H9 (cell line): ENCODE measurements at regions not wholly inside any gene's neighbourhood (a gene's known extent, or its start where the extent isn't known, plus 50 kb on each side); places are given as distances from the start of the nearest gene placed in this dataset.
A peak's percentile ranks its signal among the peaks of the same experiment; 100 is the strongest.

Experiments
- DNase-seq: peaks from one replicate; pipeline ENCODE4 v3.0.0-alpha.2; 2017
- H2AFZ ChIP-seq: one replicate; pipeline ENCODE4 v1.6.1; 2013; ENCODE audit warnings: mild to moderate bottlenecking, low read length, control low read depth, moderate library complexity
- H2AK5ac ChIP-seq: 2 replicates; pipeline ENCODE4 v1.6.1; 2013; ENCODE audit warnings: low read length, control low read depth, mixed read lengths; ENCODE audit not compliant: insufficient read length
- H2BK120ac ChIP-seq: one replicate; pipeline ENCODE4 v1.6.1; 2013; ENCODE audit warnings: low read depth, mild to moderate bottlenecking, low read length, control low read depth, inconsistent platforms; ENCODE audit not compliant: poor library complexity, severe bottlenecking
- H2BK12ac ChIP-seq: 2 replicates; pipeline ENCODE4 v1.6.1; 2013; ENCODE audit warnings: low read length, control low read depth, mixed read lengths, low read depth; ENCODE audit not compliant: insufficient read length
- H2BK15ac ChIP-seq: 2 replicates; pipeline ENCODE4 v1.6.1; 2013; ENCODE audit warnings: low read depth, low read length, control low read depth
- H2BK20ac ChIP-seq: one replicate; pipeline ENCODE4 v1.6.1; 2013; ENCODE audit warnings: low read depth, mild to moderate bottlenecking, low read length, control low read depth, inconsistent platforms; ENCODE audit not compliant: poor library complexity, severe bottlenecking
- H2BK5ac ChIP-seq: 2 replicates; pipeline ENCODE4 v1.6.1; 2013; ENCODE audit warnings: low read length, control low read depth, mixed read lengths; ENCODE audit not compliant: insufficient read length
- H3K14ac ChIP-seq: 2 replicates; pipeline ENCODE4 v1.6.1; 2013; ENCODE audit warnings: low read length, control low read depth; ENCODE audit not compliant: insufficient read depth
- H3K18ac ChIP-seq: 2 replicates; pipeline ENCODE4 v1.6.1; 2013; ENCODE audit warnings: low read depth, mild to moderate bottlenecking, mixed read lengths, low read length, control low read depth; ENCODE audit not compliant: insufficient read length
- H3K23ac ChIP-seq: 2 replicates; pipeline ENCODE4 v1.6.1; 2013; ENCODE audit warnings: low read length, control low read depth, mixed read lengths, low read depth; ENCODE audit not compliant: insufficient read length
- H3K23me2 ChIP-seq: 2 replicates; pipeline ENCODE4 v1.6.1; 2013; ENCODE audit warnings: low read depth, mild to moderate bottlenecking, mixed read lengths, low read length, control low read depth; ENCODE audit not compliant: insufficient read length, poor library complexity, severe bottlenecking
- H3K27ac ChIP-seq: 2 replicates; pipeline ENCODE4 v1.5.1; 2013; ENCODE audit warnings: low read length, control low read depth, mixed read lengths, low read depth; ENCODE audit not compliant: insufficient read length
- H3K27me3 ChIP-seq: 2 replicates; pipeline ENCODE4 v1.6.1; 2013; ENCODE audit warnings: low read length, control low read depth, inconsistent platforms; ENCODE audit not compliant: insufficient read depth
- H3K4ac ChIP-seq: 2 replicates; pipeline ENCODE4 v1.6.1; 2013; ENCODE audit warnings: low read depth, mild to moderate bottlenecking, control low read depth, inconsistent platforms, low read length, moderate library complexity
- H3K4me1 ChIP-seq: 2 replicates; pipeline ENCODE4 v1.6.1; 2013; ENCODE audit warnings: low read length, control low read depth, inconsistent platforms; ENCODE audit not compliant: insufficient read depth
- H3K4me2 ChIP-seq: 2 replicates; pipeline ENCODE4 v1.6.1; 2013; ENCODE audit warnings: low read length, control low read depth, mixed read lengths; ENCODE audit not compliant: insufficient read length, insufficient read depth
- H3K56ac ChIP-seq: 2 replicates; pipeline ENCODE4 v1.6.1; 2013; ENCODE audit warnings: low read depth, mild to moderate bottlenecking, mixed read lengths, low read length, control low read depth; ENCODE audit not compliant: insufficient read length
- H3K79me1 ChIP-seq: 2 replicates; pipeline ENCODE4 v1.6.1; 2013; ENCODE audit warnings: low read depth, mild to moderate bottlenecking, moderate library complexity, low read length, control low read depth, inconsistent platforms; ENCODE audit not compliant: insufficient read depth, poor library complexity, severe bottlenecking
- H3K79me2 ChIP-seq: 2 replicates; pipeline ENCODE4 v1.6.1; 2013; ENCODE audit warnings: low read length, control low read depth, inconsistent platforms; ENCODE audit not compliant: insufficient read depth
- H3K9ac ChIP-seq: 2 replicates; pipeline ENCODE4 v1.6.1; 2013; ENCODE audit warnings: low read length, control low read depth, mixed read lengths; ENCODE audit not compliant: insufficient read length; ENCODE audit errors: extremely low read depth
- H3K9me3 ChIP-seq: one replicate; pipeline ENCODE4 v1.6.1; 2013; ENCODE audit warnings: low read depth, low read length, inconsistent platforms; ENCODE audit not compliant: control insufficient read depth
- H3T11ph ChIP-seq: one replicate; pipeline ENCODE4 v1.6.1; 2013; ENCODE audit warnings: mild to moderate bottlenecking, low read length, control low read depth, inconsistent platforms
- H4K20me1 ChIP-seq: one replicate; pipeline ENCODE4 v1.6.1; 2013; ENCODE audit not compliant: control insufficient read depth, insufficient read length, insufficient read depth
- H4K5ac ChIP-seq: 2 replicates; pipeline ENCODE4 v1.6.1; 2013; ENCODE audit warnings: low read depth, mild to moderate bottlenecking, mixed read lengths, low read length, control low read depth; ENCODE audit not compliant: insufficient read length
- H4K8ac ChIP-seq: replicated peaks from 2 replicates; pipeline ENCODE4 v1.6.1; 2013; ENCODE audit warnings: low read length, control low read depth, mixed read lengths, low read depth; ENCODE audit not compliant: insufficient read length
- H4K91ac ChIP-seq: 2 replicates; pipeline ENCODE4 v1.6.1; 2013; ENCODE audit warnings: low read depth, mild to moderate bottlenecking, moderate library complexity, mixed read lengths, low read length, control low read depth; ENCODE audit not compliant: insufficient read length
- H3K27ac Mint-ChIP-seq, 3 experiments: 2 replicates in 2 of 3; 3 replicates in 1 of 3; pipeline ENCODE4 v1.8.0; 2020 to 2021; ENCODE audit warnings: mixed read lengths in 3 of 3, mild to moderate bottlenecking in 1 of 3, moderate library complexity in 1 of 3
- H3K27me3 Mint-ChIP-seq: 2 replicates; pipeline ENCODE4 v1.8.0; 2021; ENCODE audit warnings: low read depth, mild to moderate bottlenecking, moderate library complexity, mixed read lengths
- H3K36me3 Mint-ChIP-seq, 3 experiments: 2 replicates in 2 of 3; 3 replicates in 1 of 3; pipeline ENCODE4 v1.8.0; 2020 to 2021; ENCODE audit warnings: low read depth in 3 of 3, mixed read lengths in 3 of 3; ENCODE audit not compliant: insufficient read depth in 1 of 3
- H3K4me1 Mint-ChIP-seq, 2 experiments: 2 replicates each; pipeline ENCODE4 v1.8.0; 2020; ENCODE audit warnings: mixed read lengths in 2 of 2
- H3K4me3 Mint-ChIP-seq, 2 experiments: 2 replicates in 1 of 2; 3 replicates in 1 of 2; pipeline ENCODE4 v1.8.0; 2020 to 2021; ENCODE audit warnings: mild to moderate bottlenecking in 2 of 2, mixed read lengths in 2 of 2, moderate library complexity in 1 of 2
- H3K9me3 Mint-ChIP-seq, 2 experiments: 2 replicates in 1 of 2; 3 replicates in 1 of 2; pipeline ENCODE4 v1.8.0; 2020; ENCODE audit warnings: mild to moderate bottlenecking in 2 of 2, mixed read lengths in 2 of 2, moderate library complexity in 1 of 2
- CTCF ChIP-seq: fragments of 200-600 bp; sonication (generic); conservative IDR thresholded peaks from 3 replicates; pipeline ENCODE4 v1.8.0; 2021; ENCODE audit warnings: antibody characterized with exemption, mild to moderate bottlenecking
- WGBS: extraction: QIAGEN DNeasy Blood & Tissue Kit; methylation state at CpG from one replicate; pipeline ENCODE4 v1.1.7; 2013; ENCODE audit warnings: missing lambda C conversion rate, low lambda C conversion rate, mixed read lengths; ENCODE audit not compliant: insufficient read length; ENCODE audit errors: extremely low coverage; 5-methylcytosine and 5-hydroxymethylcytosine counted together

GRCh38 chr2:240233885-240234502, 93.5 kb upstream of the OTOS start:
- H3K4me2 ChIP-seq = peak overlapping the region; percentile 6
- Mint-ChIP-seq H3K4me3 (peak overlapping the region; percentile 41 to 71), H3K27me3 (peaks cover 21% of the 10 kb centered on the region)

More at GRCh38 chr2:240233885-240234502, 93.5 kb upstream of the OTOS start:
- Histone ChIP-seq H3K79me2 (no peaks in the 10 kb centered on the region), H2BK20ac (no peak overlapping the region), H2BK5ac (no peak overlapping the region), H2BK120ac (no peak overlapping the region), H4K5ac (no peak overlapping the region), H2BK12ac (no peak overlapping the region), H3K23ac (no peak overlapping the region), H3K9me3 (no peaks in the 10 kb centered on the region), H2AFZ (no peak overlapping the region), H2BK15ac (no peak overlapping the region), H3K14ac (no peak overlapping the region), H3K23me2 (no peaks in the 10 kb centered on the region), H3K56ac (no peak overlapping the region), H4K91ac (no peak overlapping the region), H3T11ph (no peak overlapping the region), H3K27me3 (no peaks in the 10 kb centered on the region), H3K18ac (no peak overlapping the region), H2AK5ac (no peak overlapping the region), H3K27ac (no peak overlapping the region), H3K79me1 (no peaks in the 10 kb centered on the region), H3K4ac (no peak overlapping the region), H3K9ac (no peak overlapping the region), H4K8ac (no peak overlapping the region), H4K20me1 (no peaks in the 10 kb centered on the region), H3K4me1 (no peaks in the 10 kb centered on the region; the same call in 1 of the 2 replicates)
- Mint-ChIP-seq H3K9me3 (peaks cover 8 to 11% of the 10 kb centered on the region in 2 experiments), H3K36me3 (peaks cover 0 to 4% (median 0%) of the 10 kb centered on the region in 3 experiments; a peak in 1 of 7 replicates), H3K4me1 (peaks cover 3 to 5% of the 10 kb centered on the region in 2 experiments; a peak in 3 of 4 replicates), H3K27ac (no peak overlapping the region; a peak in 1 of 7 replicates)
- no peak for DNase-seq
- TF ChIP-seq CTCF = no peak
- WGBS = no CpG with 5 or more reads among the region's 15 CpGs
